Muscle layer of duodenum (tissue), 2 donors: ENCODE measurements at regions not wholly inside any gene's neighbourhood (a gene's known extent, or its start where the extent isn't known, plus 50 kb on each side); places are given as distances from the start of the nearest gene placed in this dataset.
"Not testable (repeated sequence)": the region's sequence is repeated elsewhere in the genome, so short reads cannot be mapped to it uniquely, and the experiment has no call there.

Source experiments
- H3K27ac ChIP-seq: one replicate; pipeline ENCODE4 v1.7.0; 2013; ENCODE audit warnings: mild to moderate bottlenecking, low read length
- H3K27me3 ChIP-seq: one replicate; pipeline ENCODE4 v1.7.0; 2013; ENCODE audit warnings: low read depth, mild to moderate bottlenecking, control low read depth, low read length
- H3K36me3 ChIP-seq, 2 donors: one replicate each; pipeline ENCODE4 v1.7.0; 2013; ENCODE audit warnings: low read length in 2 of 2, control low read depth in 1 of 2, mild to moderate bottlenecking in 1 of 2; ENCODE audit not compliant: insufficient read depth in 2 of 2, control insufficient read depth in 1 of 2
- H3K4me1 ChIP-seq, 2 donors: one replicate each; pipeline ENCODE4 v1.7.0; 2013; ENCODE audit warnings: low read length in 2 of 2, mild to moderate bottlenecking in 2 of 2, control low read depth in 1 of 2, moderate library complexity in 1 of 2; ENCODE audit not compliant: insufficient read depth in 2 of 2, control insufficient read depth in 1 of 2
- H3K4me3 ChIP-seq, 2 donors: one replicate each; pipeline ENCODE4 v1.7.0; 2013; ENCODE audit warnings: low read length in 2 of 2, low read depth in 1 of 2, mild to moderate bottlenecking in 1 of 2
- H3K9me3 ChIP-seq, 2 donors: one replicate each; pipeline ENCODE4 v1.7.0; 2013; ENCODE audit warnings: low read length in 2 of 2, control low read depth in 1 of 2, mild to moderate bottlenecking in 1 of 2; ENCODE audit not compliant: control insufficient read depth in 1 of 2
- donor health status: healthy.

GRCh38 chr6:8948733-8949132 lies 513.4 kb upstream of the SLC35B3 start:
- Histone ChIP-seq H3K27me3 (no peaks in the 10 kb centered on the region), H3K9me3 (no peaks in the 10 kb centered on the region)

GRCh38 chr6:8947900-8948299 lies 512.6 kb upstream of the SLC35B3 start:
- H3K27me3 ChIP-seq: no peaks in the 10 kb centered on the region
- no peaks in the 10 kb centered on the region for H3K9me3 ChIP-seq
- H3K4me1 ChIP-seq: no peaks in the 10 kb centered on the region
- no peak overlapping the region for H3K4me3 ChIP-seq
- H3K27ac ChIP-seq: no peak overlapping the region
- no peaks in the 10 kb centered on the region for H3K36me3 ChIP-seq

More at GRCh38 chr6:8948733-8949132, 513.4 kb upstream of the SLC35B3 start:
- no peaks in the 10 kb centered on the region for H3K4me1 ChIP-seq
- no peak overlapping the region for H3K27ac ChIP-seq
- H3K4me3 ChIP-seq: no peak overlapping the region
- no peaks in the 10 kb centered on the region for H3K36me3 ChIP-seq

DNA sequence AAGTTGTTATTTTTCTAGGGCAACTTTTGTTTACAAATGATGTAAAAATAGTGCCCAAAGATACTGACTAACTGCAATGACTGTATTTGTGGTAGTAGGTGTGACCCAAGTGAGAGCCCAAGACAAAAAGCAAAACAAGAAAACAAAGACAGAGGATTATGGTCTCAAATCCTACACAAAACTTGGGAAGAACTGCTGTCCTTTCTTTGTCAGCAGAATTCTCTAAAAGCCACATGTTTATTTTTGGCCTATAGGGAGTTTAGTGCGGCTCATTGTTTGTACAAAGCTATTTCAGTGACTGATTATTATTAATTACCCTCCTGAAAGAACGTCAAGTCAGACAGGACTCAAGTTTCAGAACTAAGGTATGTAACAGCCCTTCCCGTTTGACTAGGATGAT lies 509.2 kb upstream of the SLC35B3 start:
- no peaks in the 10 kb centered on the region for H3K4me1 ChIP-seq
- no peak overlapping the region for H3K27ac ChIP-seq
- no peaks in the 10 kb centered on the region for H3K36me3 ChIP-seq
- H3K27me3 ChIP-seq: no peaks in the 10 kb centered on the region
- H3K9me3 ChIP-seq: no peaks in the 10 kb centered on the region
- H3K4me3 ChIP-seq: no peak overlapping the region

GRCh38 chr6:8943073-8943472 lies 507.7 kb upstream of the SLC35B3 start:
- H3K4me3 ChIP-seq: no peak overlapping the region
- no peak overlapping the region for H3K27ac ChIP-seq
- no peaks in the 10 kb centered on the region for H3K27me3 ChIP-seq
- no peaks in the 10 kb centered on the region for H3K4me1 ChIP-seq
- H3K9me3 ChIP-seq: no peaks in the 10 kb centered on the region
- no peaks in the 10 kb centered on the region for H3K36me3 ChIP-seq

DNA sequence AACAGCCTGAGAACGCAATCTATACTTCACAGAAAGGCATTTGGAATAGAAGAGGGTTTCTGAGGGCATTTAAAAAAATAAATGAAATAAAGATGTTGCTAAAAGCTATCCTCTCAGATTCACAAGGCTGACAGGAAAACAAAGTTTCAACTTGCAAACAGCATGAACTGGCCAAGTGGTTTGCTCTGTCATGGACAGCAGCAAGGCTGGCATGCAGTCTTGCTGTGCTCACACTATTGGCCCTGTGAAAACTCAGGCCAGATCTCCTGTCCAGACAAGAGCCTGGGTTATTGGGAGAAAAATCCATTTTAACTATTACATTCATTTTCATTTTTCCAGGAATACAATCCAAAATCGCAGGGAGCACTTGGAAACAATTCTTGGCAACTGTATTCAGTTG lies 506.2 kb upstream of the SLC35B3 start:
- no peaks in the 10 kb centered on the region for H3K9me3 ChIP-seq
- no peaks in the 10 kb centered on the region for H3K36me3 ChIP-seq
- H3K27me3 ChIP-seq: no peaks in the 10 kb centered on the region
- H3K4me3 ChIP-seq: no peak overlapping the region
- no peak overlapping the region for H3K27ac ChIP-seq
- no peaks in the 10 kb centered on the region for H3K4me1 ChIP-seq

DNA sequence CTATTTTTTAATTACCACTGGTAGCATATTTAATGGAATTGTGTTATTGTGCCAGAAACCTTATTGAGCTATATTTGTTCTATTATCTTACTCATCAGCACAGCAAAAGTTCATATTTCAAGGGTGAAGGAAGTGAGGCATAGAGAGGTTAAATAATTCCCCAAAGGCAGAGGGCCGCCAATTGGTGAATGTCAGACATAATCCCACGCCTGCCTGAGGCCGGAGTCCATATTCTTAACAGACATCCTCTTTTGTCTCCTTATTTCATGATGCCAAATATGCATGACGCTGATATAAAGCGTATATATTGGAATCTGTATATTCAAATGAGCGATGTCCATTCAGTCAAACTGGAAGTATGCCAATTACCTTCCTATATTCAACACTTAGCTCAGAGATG lies 505.0 kb upstream of the SLC35B3 start:
- no peaks in the 10 kb centered on the region for H3K27me3 ChIP-seq
- no peak overlapping the region for H3K4me3 ChIP-seq
- H3K4me1 ChIP-seq: no peaks in the 10 kb centered on the region
- no peaks in the 10 kb centered on the region for H3K36me3 ChIP-seq
- no peaks in the 10 kb centered on the region for H3K9me3 ChIP-seq
- H3K27ac ChIP-seq: no peak overlapping the region

DNA sequence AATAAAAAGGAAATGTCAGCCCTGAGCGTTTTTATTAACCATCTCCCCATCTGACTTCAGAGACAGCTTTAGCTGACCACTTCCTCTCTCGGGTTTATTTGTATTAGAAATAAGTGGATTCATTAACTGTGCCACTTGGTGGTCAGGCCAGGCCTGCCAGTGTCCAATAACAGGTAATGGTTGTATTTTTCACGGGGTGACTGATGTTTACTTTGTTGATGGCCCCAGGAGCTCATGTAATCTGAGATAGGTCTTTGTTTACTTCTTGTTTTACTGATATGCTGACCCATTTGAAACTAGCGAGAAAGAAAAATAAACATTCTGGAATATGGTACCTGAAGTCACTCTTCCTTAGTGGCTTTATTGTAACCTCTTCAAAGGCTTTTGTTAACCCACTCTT lies 504.3 kb upstream of the SLC35B3 start:
- Histone ChIP-seq H3K27ac (no peak overlapping the region), H3K4me1 (no peaks in the 10 kb centered on the region), H3K9me3 (no peaks in the 10 kb centered on the region), H3K4me3 (no peak overlapping the region), H3K36me3 (no peaks in the 10 kb centered on the region), H3K27me3 (no peaks in the 10 kb centered on the region)

DNA sequence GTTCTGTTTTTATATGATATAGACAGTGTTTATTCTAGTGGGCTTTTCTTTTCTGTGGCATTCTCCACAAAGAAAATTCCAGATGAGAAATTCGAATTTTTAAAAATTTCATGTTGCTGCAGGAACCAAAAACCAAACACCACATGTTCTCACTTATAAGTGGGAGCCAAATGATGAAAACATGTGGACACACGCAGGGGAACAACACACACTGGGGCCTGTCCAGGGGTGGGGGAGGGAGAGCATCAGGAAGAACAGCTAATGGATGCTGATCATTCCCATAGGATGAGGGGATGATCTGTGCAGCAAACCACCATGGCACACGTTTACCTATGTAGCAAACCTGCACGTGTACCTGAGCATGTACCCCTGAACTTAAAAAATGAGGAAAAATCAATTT lies 499.0 kb upstream of the SLC35B3 start:
- Histone ChIP-seq H3K36me3 (no peaks in the 10 kb centered on the region), H3K4me3 (no peak overlapping the region), H3K9me3 (no peaks in the 10 kb centered on the region), H3K27ac (no peak overlapping the region), H3K27me3 (no peaks in the 10 kb centered on the region), H3K4me1 (no peaks in the 10 kb centered on the region)

- no peaks in the 10 kb centered on the region for H3K27me3 ChIP-seq
- H3K4me1 ChIP-seq: no peaks in the 10 kb centered on the region
- H3K4me3 ChIP-seq: no peak overlapping the region
- H3K36me3 ChIP-seq: no peaks in the 10 kb centered on the region
- no peak overlapping the region for H3K27ac ChIP-seq
- no peaks in the 10 kb centered on the region for H3K9me3 ChIP-seq
Measured at GRCh38 chr6:8930009-8930408, 494.7 kb upstream of the SLC35B3 start.

GRCh38 chr6:8920244-8920643 lies 484.9 kb upstream of the SLC35B3 start:
- not testable (repeated sequence) for H3K4me1 ChIP-seq, H3K36me3 ChIP-seq, H3K27me3 ChIP-seq, H3K27ac ChIP-seq, H3K4me3 ChIP-seq, H3K9me3 ChIP-seq

DNA sequence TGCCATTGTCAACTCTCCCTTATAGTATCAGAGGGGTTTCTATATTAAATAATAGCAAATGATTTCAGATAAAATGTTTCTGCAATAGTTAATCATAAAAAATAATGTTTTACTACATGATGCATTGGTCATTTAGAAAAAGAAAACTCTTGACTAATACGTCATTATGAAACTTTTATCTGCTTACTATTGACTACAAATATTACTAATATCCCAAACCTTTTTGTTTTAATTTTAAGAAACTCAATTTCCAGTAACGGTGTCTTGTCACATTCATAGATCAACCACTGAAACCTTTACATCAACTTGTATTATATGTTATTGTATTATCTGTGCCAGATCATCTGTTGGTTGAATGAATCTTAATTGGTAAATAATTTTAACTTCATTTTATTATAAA lies 482.9 kb upstream of the SLC35B3 start:
- Histone ChIP-seq H3K36me3 (no peaks in the 10 kb centered on the region), H3K27me3 (no peaks in the 10 kb centered on the region), H3K27ac (no peak overlapping the region), H3K4me3 (no peak overlapping the region), H3K9me3 (no peaks in the 10 kb centered on the region), H3K4me1 (no peaks in the 10 kb centered on the region)

DNA sequence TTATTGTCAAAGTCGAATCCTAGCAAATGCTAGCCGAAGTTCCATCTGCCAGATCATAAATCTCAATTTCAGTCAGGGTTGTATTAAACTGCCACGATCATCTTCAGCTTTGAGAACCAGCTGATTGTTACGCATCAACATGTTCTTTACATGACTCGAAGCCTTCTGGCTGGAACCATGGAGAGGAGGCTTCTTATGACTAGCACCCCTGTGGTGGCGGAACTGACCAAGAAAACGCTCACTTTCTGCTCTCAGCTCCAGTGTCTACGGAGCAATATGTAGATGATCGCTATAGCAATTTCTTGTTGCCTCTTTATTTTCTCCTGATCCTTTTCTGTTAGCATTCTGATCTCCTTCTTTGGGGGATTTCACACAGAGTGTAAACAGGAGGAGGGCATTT lies 479.4 kb upstream of the SLC35B3 start:
- Histone ChIP-seq H3K27ac (no peak overlapping the region), H3K36me3 (no peaks in the 10 kb centered on the region), H3K27me3 (no peaks in the 10 kb centered on the region), H3K4me3 (no peak overlapping the region), H3K9me3 (peaks cover 0 to 8% of the 10 kb centered on the region in 2 donors), H3K4me1 (no peaks in the 10 kb centered on the region)
